ENCODE measurements at regions not wholly inside any gene's neighbourhood (a gene's known extent, or its start where the extent isn't known, plus 50 kb on each side); places are given as distances from the start of the nearest gene placed in this dataset.

DNA sequence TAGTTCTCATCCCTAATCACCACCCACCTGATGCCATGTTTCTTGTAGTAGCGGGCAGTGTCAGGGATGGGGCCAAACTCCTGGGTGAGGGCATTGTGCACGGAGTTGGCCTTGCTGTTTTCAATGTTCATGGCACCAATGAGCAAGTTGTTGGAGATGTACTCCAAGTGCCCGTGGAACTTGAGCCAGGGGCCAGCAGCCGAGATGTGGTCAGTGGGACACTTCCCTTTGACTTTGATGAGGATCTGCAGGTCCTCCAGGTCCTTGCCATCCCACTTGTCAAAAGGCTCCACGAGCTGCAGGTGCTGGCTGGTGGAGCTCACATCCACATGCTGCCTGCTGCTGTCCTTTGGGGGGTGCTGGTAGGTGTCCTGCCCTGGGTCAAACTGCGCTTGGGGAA is 162.2 kb upstream of the SV2C start:
- TF ChIP-seq SUZ12 (IDR thresholded peaks at IDR 0.05; ENCODE audit: extremely low read depth, insufficient read depth, insufficient read length) = no peak
- no peak for TF ChIP-seq YY1 (IDR thresholded peaks at IDR 0.05; ENCODE audit: insufficient read depth, insufficient read length)
